Endothelial cell (in vitro differentiated cells): ENCODE measurements at regions not wholly inside any gene's neighbourhood (a gene's known extent, or its start where the extent isn't known, plus 50 kb on each side); places are given as distances from the start of the nearest gene placed in this dataset.

Experiments used
- DNase-seq: peaks from one replicate; pipeline ENCODE4 v3.0.0; 2021; ENCODE audit warnings: low spot score
- H3K27ac Mint-ChIP-seq: one replicate; pipeline ENCODE4 v1.8.0; 2021; ENCODE audit warnings: mixed read lengths, inconsistent platforms; ENCODE audit not compliant: unreplicated experiment
- H3K27me3 Mint-ChIP-seq: one replicate; pipeline ENCODE4 v1.8.0; 2021; ENCODE audit warnings: mild to moderate bottlenecking, moderate library complexity, mixed read lengths, inconsistent platforms; ENCODE audit not compliant: unreplicated experiment
- H3K36me3 Mint-ChIP-seq: one replicate; pipeline ENCODE4 v1.8.0; 2021; ENCODE audit warnings: mild to moderate bottlenecking, low read depth, mixed read lengths, inconsistent platforms; ENCODE audit not compliant: unreplicated experiment
- H3K4me1 Mint-ChIP-seq: one replicate; pipeline ENCODE4 v1.8.0; 2021; ENCODE audit warnings: mild to moderate bottlenecking, mixed read lengths, inconsistent platforms; ENCODE audit not compliant: unreplicated experiment
- H3K4me3 Mint-ChIP-seq: one replicate; pipeline ENCODE4 v1.8.0; 2021; ENCODE audit warnings: mild to moderate bottlenecking, mixed read lengths, inconsistent platforms; ENCODE audit not compliant: unreplicated experiment
- H3K9me3 Mint-ChIP-seq: one replicate; pipeline ENCODE4 v1.8.0; 2021; ENCODE audit warnings: mixed read lengths, inconsistent platforms; ENCODE audit not compliant: unreplicated experiment
- TF ChIP-seq, protein P1 (sequence below): fragments of 200-600 bp; sonication (generic); IDR thresholded peaks from one replicate; pipeline ENCODE4 v1.5.0; 2021; ENCODE audit warnings: antibody characterized with exemption; ENCODE audit not compliant: unreplicated experiment

GRCh38 chr15:70451821-70452653 is 311.3 kb downstream of the UACA start:
- no peak for DNase-seq
- Mint-ChIP-seq H3K9me3 (no peaks in the 10 kb centered on the region), H3K4me1 (no peaks in the 10 kb centered on the region), H3K36me3 (no peaks in the 10 kb centered on the region), H3K27me3 (peaks cover 12% of the 10 kb centered on the region), H3K4me3 (no peak overlapping the region), H3K27ac (no peak overlapping the region)
- TF ChIP-seq, protein P1, sequence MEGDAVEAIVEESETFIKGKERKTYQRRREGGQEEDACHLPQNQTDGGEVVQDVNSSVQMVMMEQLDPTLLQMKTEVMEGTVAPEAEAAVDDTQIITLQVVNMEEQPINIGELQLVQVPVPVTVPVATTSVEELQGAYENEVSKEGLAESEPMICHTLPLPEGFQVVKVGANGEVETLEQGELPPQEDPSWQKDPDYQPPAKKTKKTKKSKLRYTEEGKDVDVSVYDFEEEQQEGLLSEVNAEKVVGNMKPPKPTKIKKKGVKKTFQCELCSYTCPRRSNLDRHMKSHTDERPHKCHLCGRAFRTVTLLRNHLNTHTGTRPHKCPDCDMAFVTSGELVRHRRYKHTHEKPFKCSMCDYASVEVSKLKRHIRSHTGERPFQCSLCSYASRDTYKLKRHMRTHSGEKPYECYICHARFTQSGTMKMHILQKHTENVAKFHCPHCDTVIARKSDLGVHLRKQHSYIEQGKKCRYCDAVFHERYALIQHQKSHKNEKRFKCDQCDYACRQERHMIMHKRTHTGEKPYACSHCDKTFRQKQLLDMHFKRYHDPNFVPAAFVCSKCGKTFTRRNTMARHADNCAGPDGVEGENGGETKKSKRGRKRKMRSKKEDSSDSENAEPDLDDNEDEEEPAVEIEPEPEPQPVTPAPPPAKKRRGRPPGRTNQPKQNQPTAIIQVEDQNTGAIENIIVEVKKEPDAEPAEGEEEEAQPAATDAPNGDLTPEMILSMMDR: no peak

DNA sequence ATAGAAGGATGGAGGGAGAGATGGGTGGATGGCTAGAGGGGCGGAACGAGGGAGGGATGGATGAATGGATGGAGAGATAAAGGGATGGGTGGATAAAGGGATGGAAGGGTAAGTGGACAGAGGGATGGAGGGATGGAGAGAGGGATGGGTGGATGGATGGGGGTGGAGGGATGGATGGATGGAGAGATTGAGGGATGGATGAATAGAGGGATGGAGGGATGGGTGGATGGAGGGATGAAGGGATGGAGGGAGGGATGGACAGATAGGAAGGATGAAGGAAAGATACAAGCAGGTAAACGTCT is 313.3 kb downstream of the UACA start:
- Mint-ChIP-seq H3K27me3 (peaks cover 12% of the 10 kb centered on the region), H3K4me3 (no peak overlapping the region)

DNA sequence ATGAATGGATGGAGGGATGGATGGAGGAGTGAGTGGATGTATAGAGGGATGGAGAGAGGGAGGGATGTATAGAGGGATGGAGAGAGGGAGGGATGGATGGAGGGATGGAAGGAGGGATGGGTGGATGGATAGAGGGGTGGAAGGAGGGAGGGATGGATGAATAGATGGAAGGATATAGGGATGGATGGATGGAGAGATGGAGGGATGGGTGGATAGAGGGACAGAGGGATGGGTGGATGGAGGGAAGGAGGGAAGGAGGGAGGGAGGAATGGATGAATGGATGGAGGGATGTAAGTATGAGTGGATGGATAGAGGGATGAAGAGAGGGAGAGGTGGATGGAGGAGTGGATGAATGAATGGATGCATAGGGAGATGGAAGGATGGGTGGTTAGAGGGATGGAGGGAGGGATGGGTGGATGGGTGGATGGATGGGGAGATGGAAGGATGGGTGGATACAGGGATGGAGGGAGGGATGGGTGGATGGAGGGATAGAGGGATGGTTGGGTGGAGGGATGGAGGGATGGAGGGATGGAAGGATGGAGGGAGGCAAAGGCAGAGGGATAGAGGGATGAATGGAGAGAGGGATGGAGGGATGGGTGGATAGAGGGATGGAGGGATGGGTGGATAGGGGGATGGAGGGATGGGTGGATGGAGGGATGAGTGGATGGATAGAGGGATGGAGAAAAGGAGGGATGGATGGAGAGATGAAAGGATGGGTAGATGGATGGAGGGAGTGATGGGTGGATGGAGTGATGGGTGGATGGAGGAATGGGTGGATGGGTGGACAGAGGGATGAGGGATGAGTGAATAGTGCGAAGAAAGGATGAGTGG is 313.8 kb downstream of the UACA start:
- TF ChIP-seq, protein P1: no peak
- no peaks in the 10 kb centered on the region for H3K36me3 Mint-ChIP-seq
- H3K27me3 Mint-ChIP-seq: peaks cover 13% of the 10 kb centered on the region
- no peak overlapping the region for H3K4me3 Mint-ChIP-seq
- no peak for DNase-seq
- H3K9me3 Mint-ChIP-seq: no peaks in the 10 kb centered on the region
- H3K27ac Mint-ChIP-seq: no peak overlapping the region
- no peaks in the 10 kb centered on the region for H3K4me1 Mint-ChIP-seq

More for the DNA sequence above, 313.3 kb downstream of the UACA start:
- Mint-ChIP-seq H3K4me1 (no peaks in the 10 kb centered on the region), H3K27ac (no peak overlapping the region), H3K36me3 (no peaks in the 10 kb centered on the region), H3K9me3 (no peaks in the 10 kb centered on the region)
- DNase-seq: no peak
- TF ChIP-seq, protein P1: no peak

DNA sequence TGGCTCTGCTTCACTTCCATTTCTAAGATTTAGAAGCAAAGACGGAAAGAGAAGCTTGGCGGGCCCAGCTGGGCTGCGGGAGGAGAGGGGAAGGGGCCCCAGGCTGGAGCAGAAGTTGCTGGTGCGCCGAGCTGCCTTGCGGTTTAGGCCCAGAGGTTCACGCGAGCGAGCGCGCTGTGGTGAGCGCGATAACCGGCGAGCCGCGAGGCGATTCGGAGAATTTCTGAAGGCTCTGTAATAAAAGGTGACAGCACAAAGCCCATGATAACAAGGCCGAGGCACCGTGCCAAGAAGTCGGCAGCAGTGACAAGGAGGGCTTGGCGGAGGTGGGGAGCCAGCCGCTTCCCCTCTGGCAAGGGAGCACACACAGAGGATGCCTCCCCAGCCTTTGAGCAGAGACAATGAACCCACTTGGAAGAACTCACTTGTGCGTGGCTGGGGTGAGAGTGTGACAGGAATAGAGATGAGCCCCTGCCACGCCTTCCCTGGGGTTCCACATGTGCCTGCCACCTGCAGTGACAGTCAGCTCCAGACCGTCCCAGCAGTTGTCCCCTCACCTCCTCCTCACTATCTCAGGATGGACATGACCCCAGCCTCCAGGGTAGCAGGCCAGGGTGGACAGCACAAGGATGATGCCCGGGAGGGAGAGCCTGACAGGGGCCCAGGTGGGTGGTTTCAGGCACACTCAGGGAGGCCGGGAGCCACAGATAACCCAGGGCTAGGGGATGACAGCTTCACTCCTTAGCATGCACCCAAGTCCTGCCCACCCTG is 315.2 kb downstream of the UACA start:
- H3K36me3 Mint-ChIP-seq: no peaks in the 10 kb centered on the region
- DNase-seq: no peak
- no peak overlapping the region for H3K4me3 Mint-ChIP-seq
- TF ChIP-seq, protein P1: no peak
- H3K4me1 Mint-ChIP-seq: no peaks in the 10 kb centered on the region
- H3K9me3 Mint-ChIP-seq: no peaks in the 10 kb centered on the region
- H3K27ac Mint-ChIP-seq: no peak overlapping the region
- peaks cover 14% of the 10 kb centered on the region for H3K27me3 Mint-ChIP-seq
